Endodermal cell (in vitro differentiated cells): ENCODE measurements at regions not wholly inside any gene's neighbourhood (a gene's known extent, or its start where the extent isn't known, plus 50 kb on each side); places are given as distances from the start of the nearest gene placed in this dataset.

Experiments used
- DNase-seq: peaks from one replicate; pipeline ENCODE4 v3.0.0-alpha.2; 2017
- H3K27ac ChIP-seq: 2 replicates; pipeline ENCODE4 v1.5.1; 2013; ENCODE audit warnings: mild to moderate bottlenecking, low read depth, low read length, moderate library complexity
- H3K27me3 ChIP-seq: 2 replicates; pipeline ENCODE4 v1.6.1; 2013; ENCODE audit warnings: mild to moderate bottlenecking, low read length, moderate library complexity; ENCODE audit not compliant: insufficient read depth, control insufficient read depth, poor library complexity, severe bottlenecking
- H3K36me3 ChIP-seq: 2 replicates; pipeline ENCODE4 v1.7.0; 2013; ENCODE audit warnings: mild to moderate bottlenecking, low read length, moderate library complexity; ENCODE audit not compliant: control insufficient read depth, insufficient read depth
- H3K4me1 ChIP-seq: one replicate; pipeline ENCODE4 v1.7.0; 2013; ENCODE audit warnings: low read length; ENCODE audit not compliant: control insufficient read depth, insufficient read depth
- H3K4me3 ChIP-seq: 2 replicates; pipeline ENCODE4 v1.5.1; 2013; ENCODE audit warnings: mild to moderate bottlenecking, low read length, moderate library complexity
- H3K9ac ChIP-seq: 2 replicates; pipeline ENCODE4 v1.6.1; 2013; ENCODE audit warnings: mild to moderate bottlenecking, low read length, moderate library complexity; ENCODE audit not compliant: poor library complexity, severe bottlenecking; ENCODE audit errors: extremely low read depth
- H3K9me3 ChIP-seq: 2 replicates; pipeline ENCODE4 v1.6.1; 2013; ENCODE audit warnings: mild to moderate bottlenecking, low read length, moderate library complexity; ENCODE audit not compliant: control insufficient read depth
- H3K27ac Mint-ChIP-seq: 2 replicates; pipeline ENCODE4 v1.8.0; 2020; ENCODE audit warnings: mixed read lengths
- H3K27me3 Mint-ChIP-seq: 2 replicates; pipeline ENCODE4 v1.8.0; 2021; ENCODE audit warnings: mild to moderate bottlenecking, mixed read lengths; ENCODE audit not compliant: insufficient read depth
- H3K36me3 Mint-ChIP-seq: 2 replicates; pipeline ENCODE4 v1.8.0; 2020; ENCODE audit warnings: low read depth, mixed read lengths
- H3K4me1 Mint-ChIP-seq: 2 replicates; pipeline ENCODE4 v1.8.0; 2020; ENCODE audit warnings: mixed read lengths
- H3K4me3 Mint-ChIP-seq: 2 replicates; pipeline ENCODE4 v1.8.0; 2020; ENCODE audit warnings: mild to moderate bottlenecking, moderate library complexity, mixed read lengths
- H3K9me3 Mint-ChIP-seq: 2 replicates; pipeline ENCODE4 v1.8.0; 2020; ENCODE audit warnings: mild to moderate bottlenecking, mixed read lengths
- WGBS, 2 experiments: methylation state at CpG; one replicate each; pipeline versions ENCODE4 v1.1.5 to v1.1.7; 2013; ENCODE audit warnings: missing lambda C conversion rate in 2 of 2, mixed read lengths in 1 of 2; ENCODE audit not compliant: insufficient coverage in 1 of 2, insufficient read length in 1 of 2; 5-methylcytosine and 5-hydroxymethylcytosine counted together
- TF ChIP-seq, protein P1 (sequence below): fragments of 200-600 bp; sonication (generic); conservative IDR thresholded peaks from 2 replicates; pipeline ENCODE4 v1.5.0; 2021; ENCODE audit warnings: antibody characterized with exemption, mild to moderate bottlenecking

DNA sequence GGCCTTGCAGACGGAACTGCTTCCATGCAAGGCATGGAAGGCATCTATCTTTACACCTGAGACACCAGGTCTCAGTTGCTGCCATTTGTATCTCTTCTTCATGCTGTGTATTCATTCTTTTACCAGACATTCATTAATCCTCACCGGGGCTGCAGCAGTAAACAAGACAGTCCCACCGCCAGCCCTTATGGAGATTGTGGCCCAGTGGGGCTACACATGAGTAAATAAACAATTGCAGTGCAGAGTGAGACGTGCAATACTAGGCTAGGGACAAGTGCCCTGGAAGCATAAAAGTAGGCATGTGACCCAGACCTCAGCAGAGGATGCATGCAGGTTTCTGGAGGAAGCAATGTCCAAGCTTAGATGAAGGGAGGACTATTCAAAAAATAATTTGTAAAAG lies 497.6 kb upstream of the KLHL29 start:
- Mint-ChIP-seq H3K27ac (no peak overlapping the region), H3K36me3 (no peaks in the 10 kb centered on the region), H3K4me3 (no peak overlapping the region), H3K4me1 (peaks cover 24% of the 10 kb centered on the region), H3K27me3 (no peaks in the 10 kb centered on the region), H3K9me3 (peaks cover 4% of the 10 kb centered on the region)
- Histone ChIP-seq H3K4me3 (no peak overlapping the region), H3K9me3 (peaks cover 3% of the 10 kb centered on the region), H3K4me1 (no peaks in the 10 kb centered on the region), H3K36me3 (no peaks in the 10 kb centered on the region), H3K27me3 (no peaks in the 10 kb centered on the region), H3K27ac (no peak overlapping the region), H3K9ac (no peak overlapping the region)
- DNase-seq = no peak
- 90 to 100% methylated on average over 2 to 4 of the region's 4 CpGs for WGBS, 2 experiments
- TF ChIP-seq, protein P1, sequence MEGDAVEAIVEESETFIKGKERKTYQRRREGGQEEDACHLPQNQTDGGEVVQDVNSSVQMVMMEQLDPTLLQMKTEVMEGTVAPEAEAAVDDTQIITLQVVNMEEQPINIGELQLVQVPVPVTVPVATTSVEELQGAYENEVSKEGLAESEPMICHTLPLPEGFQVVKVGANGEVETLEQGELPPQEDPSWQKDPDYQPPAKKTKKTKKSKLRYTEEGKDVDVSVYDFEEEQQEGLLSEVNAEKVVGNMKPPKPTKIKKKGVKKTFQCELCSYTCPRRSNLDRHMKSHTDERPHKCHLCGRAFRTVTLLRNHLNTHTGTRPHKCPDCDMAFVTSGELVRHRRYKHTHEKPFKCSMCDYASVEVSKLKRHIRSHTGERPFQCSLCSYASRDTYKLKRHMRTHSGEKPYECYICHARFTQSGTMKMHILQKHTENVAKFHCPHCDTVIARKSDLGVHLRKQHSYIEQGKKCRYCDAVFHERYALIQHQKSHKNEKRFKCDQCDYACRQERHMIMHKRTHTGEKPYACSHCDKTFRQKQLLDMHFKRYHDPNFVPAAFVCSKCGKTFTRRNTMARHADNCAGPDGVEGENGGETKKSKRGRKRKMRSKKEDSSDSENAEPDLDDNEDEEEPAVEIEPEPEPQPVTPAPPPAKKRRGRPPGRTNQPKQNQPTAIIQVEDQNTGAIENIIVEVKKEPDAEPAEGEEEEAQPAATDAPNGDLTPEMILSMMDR = no peak

DNA sequence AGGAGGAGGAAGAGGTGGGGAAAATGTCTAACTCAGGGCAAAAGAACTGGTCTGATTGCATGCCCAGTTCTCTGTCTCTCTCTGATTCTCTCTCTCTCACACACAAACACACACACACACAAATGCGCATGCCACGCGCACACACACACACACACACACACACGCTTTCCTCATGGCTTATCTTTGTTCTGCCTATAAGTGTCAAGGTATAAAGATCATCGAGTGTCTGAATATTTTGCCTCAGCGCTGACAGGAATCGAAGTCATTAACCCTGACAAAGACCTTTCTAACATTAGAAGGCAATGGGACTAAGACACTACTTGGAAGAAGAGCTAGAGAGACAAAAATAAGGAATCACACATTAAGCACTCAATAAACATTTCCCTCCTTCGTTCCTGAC lies 497.1 kb upstream of the KLHL29 start:
- H3K4me3 ChIP-seq = no peak overlapping the region
- peaks cover 3% of the 10 kb centered on the region for H3K9me3 ChIP-seq
- H3K4me1 Mint-ChIP-seq = peaks cover 23% of the 10 kb centered on the region
- no peak for DNase-seq
- TF ChIP-seq, protein P1 = no peak
- 79 to 100% methylated on average over 2 to 8 of the region's 8 CpGs for WGBS, 2 experiments
- no peak overlapping the region for H3K27ac Mint-ChIP-seq
- H3K9ac ChIP-seq = no peak overlapping the region
- H3K36me3 Mint-ChIP-seq = no peaks in the 10 kb centered on the region
- H3K4me1 ChIP-seq = no peaks in the 10 kb centered on the region
- H3K9me3 Mint-ChIP-seq = peaks cover 4% of the 10 kb centered on the region
- no peaks in the 10 kb centered on the region for H3K27me3 ChIP-seq
- no peaks in the 10 kb centered on the region for H3K36me3 ChIP-seq
- no peaks in the 10 kb centered on the region for H3K27me3 Mint-ChIP-seq
- no peak overlapping the region for H3K27ac ChIP-seq
- H3K4me3 Mint-ChIP-seq = no peak overlapping the region

DNA sequence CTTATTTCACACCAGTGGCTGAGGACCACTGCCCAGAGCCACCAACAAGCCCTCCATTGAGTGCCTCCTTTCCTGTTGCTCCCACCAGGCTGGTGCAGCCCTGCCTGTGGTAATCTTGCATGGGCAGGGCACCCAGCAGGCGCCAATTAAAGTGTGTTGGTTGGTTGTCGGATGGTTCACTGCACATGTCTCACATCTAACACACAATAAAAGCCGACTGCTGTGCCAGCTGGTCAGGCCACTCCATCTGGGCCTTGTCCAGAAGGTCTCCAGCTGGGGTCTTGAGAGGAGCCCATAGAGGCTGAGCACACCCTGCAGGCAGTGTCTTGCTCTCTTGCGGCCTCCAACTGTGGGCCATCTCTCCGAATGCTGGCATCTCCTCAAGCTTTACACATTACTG lies 494.8 kb upstream of the KLHL29 start:
- 72 to 95% methylated on average over 3 to 5 of the region's 5 CpGs for WGBS, 2 experiments
- no peak overlapping the region for H3K27ac Mint-ChIP-seq
- Histone ChIP-seq H3K9ac (no peak overlapping the region), H3K4me3 (no peak overlapping the region), H3K9me3 (no peaks in the 10 kb centered on the region), H3K36me3 (no peaks in the 10 kb centered on the region), H3K4me1 (no peaks in the 10 kb centered on the region), H3K27me3 (no peaks in the 10 kb centered on the region), H3K27ac (no peak overlapping the region)
- no peak for DNase-seq
- no peak overlapping the region for H3K4me3 Mint-ChIP-seq
- TF ChIP-seq, protein P1 = peak; percentile 16
- no peaks in the 10 kb centered on the region for H3K27me3 Mint-ChIP-seq
- no peaks in the 10 kb centered on the region for H3K9me3 Mint-ChIP-seq
- H3K4me1 Mint-ChIP-seq = peaks cover 23% of the 10 kb centered on the region
- no peaks in the 10 kb centered on the region for H3K36me3 Mint-ChIP-seq
